GM12873 (cell line): ENCODE measurements at regions not wholly inside any gene's neighbourhood (a gene's known extent, or its start where the extent isn't known, plus 50 kb on each side); places are given as distances from the start of the nearest gene placed in this dataset.

Experiments
- TF ChIP-seq, protein P1 (sequence below): IDR thresholded peaks from 2 replicates; pipeline ENCODE4 v1.5.1; 2012; ENCODE audit warnings: low read depth, mild to moderate bottlenecking, moderate library complexity, low read length, control low read depth; ENCODE audit not compliant: insufficient read depth; ENCODE audit errors: missing control alignments

DNA sequence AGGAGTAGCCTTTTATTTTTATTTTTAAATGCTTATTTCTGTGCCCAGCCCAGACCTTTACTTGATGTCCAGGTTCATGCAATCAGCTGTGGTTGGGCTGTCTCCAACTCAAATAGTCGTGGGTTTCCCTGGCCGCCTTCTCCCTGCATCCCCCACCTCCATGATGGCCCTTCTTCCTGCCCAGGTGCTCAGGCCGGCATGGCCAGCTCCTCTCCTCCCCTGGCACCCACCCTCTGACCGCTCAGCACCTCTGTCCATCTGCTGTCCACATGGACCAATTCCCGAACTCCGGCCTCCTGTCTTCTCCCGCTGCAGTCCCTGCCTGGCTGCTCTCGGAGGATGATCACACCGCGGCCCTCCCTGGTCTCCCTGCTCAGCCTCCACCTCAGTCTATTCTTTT, 81.2 kb upstream of the SULF2 start:
- TF ChIP-seq, protein P1, sequence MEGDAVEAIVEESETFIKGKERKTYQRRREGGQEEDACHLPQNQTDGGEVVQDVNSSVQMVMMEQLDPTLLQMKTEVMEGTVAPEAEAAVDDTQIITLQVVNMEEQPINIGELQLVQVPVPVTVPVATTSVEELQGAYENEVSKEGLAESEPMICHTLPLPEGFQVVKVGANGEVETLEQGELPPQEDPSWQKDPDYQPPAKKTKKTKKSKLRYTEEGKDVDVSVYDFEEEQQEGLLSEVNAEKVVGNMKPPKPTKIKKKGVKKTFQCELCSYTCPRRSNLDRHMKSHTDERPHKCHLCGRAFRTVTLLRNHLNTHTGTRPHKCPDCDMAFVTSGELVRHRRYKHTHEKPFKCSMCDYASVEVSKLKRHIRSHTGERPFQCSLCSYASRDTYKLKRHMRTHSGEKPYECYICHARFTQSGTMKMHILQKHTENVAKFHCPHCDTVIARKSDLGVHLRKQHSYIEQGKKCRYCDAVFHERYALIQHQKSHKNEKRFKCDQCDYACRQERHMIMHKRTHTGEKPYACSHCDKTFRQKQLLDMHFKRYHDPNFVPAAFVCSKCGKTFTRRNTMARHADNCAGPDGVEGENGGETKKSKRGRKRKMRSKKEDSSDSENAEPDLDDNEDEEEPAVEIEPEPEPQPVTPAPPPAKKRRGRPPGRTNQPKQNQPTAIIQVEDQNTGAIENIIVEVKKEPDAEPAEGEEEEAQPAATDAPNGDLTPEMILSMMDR: no peak

DNA sequence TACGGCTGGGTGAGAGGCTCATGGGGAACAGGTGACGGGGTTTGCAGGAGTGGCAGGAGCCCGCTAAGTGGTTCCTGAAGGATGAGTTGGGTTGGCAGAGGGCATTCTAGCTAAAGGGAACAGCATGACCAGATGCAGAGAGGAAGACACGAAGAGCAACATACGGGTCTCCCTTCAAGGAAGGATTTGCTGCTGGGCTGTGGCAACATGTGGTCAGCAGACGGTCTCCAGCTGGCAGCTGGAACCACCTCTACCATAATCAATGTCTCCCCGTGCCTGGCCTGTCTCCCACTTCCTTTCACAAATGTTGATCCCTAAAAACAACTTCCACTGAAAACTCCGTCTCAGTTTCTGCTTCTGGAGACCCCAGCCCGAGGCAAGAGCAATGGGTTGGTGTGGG, 80.6 kb upstream of the SULF2 start:
- TF ChIP-seq, protein P1: no peak

GRCh38 chr20:47865451-47865850, 80.2 kb upstream of the SULF2 start:
- TF ChIP-seq, protein P1: no peak

- TF ChIP-seq, protein P1: no peak
Observed at GRCh38 chr20:47863981-47864380, 78.7 kb upstream of the SULF2 start.

DNA sequence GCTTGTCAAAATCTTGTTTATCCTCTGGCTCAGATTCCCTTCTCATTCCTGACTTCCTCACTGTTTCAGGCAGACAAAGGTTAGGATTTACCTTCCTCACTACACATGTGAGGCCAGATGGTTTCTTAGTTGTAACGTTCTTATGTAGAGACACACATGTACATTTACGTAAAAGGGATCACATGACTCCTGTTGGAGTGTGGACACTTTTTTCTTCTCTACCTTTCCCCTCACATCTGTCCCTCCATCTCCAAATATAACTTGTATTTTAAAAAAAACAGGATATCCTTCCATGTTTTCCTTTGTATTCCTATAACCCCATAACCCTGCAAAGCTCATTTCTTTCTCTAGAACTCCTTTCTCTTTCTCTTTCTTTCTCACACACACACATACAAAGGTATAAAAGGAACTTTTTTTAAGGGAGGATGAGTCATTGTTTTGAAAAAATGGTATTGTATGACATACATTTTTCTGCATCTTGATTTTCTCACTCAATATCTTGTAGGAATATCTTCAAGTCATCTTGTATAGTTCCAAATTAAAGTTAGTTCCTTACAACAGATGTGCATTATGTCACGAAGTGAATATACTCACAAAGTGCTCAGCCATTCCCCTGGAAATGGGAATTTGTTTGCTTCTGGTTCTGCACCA, 78.2 kb upstream of the SULF2 start:
- TF ChIP-seq, protein P1: no peak

- TF ChIP-seq, protein P1: no peak
Observed at GRCh38 chr20:47862574-47863240, 77.4 kb upstream of the SULF2 start.

DNA sequence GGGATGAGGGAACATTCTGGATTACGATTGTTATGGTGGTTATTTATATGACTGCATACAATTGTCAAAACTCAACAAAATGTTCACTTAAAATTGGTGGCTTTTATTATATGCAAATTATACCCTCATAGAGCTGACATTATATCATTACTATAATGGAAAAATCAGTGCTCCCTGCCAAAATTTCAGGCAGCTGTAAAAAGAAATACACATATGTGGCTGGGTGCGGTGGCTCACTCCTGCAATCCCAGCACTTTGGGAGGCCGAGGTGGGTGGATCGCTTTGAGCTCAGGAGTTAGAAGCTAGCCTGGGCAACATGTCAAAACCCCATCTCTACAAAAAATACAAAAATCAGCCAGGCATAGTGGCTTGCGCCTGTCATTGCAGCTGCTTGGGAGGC, 75.8 kb upstream of the SULF2 start:
- TF ChIP-seq, protein P1: no peak
